Lower leg skin (tissue), 3 donors: ENCODE measurements at regions not wholly inside any gene's neighbourhood (a gene's known extent, or its start where the extent isn't known, plus 50 kb on each side); places are given as distances from the start of the nearest gene placed in this dataset.

Source experiments
- POLR2A ChIP-seq, 2 donors: fragments of 450-650 bp; IDR thresholded peaks; one replicate each; pipeline ENCODE4 v1.6.1; 2016 to 2017; ENCODE audit warnings: antibody characterized with exemption in 2 of 2, mild to moderate bottlenecking in 1 of 2, moderate library complexity in 1 of 2
- TF ChIP-seq, protein P1 (sequence below), 3 donors: fragments of 450-650 bp; IDR thresholded peaks; one replicate each; pipeline ENCODE4 v1.5.1; 2016; ENCODE audit warnings: antibody characterized with exemption in 3 of 3, mild to moderate bottlenecking in 3 of 3, moderate library complexity in 2 of 3

DNA sequence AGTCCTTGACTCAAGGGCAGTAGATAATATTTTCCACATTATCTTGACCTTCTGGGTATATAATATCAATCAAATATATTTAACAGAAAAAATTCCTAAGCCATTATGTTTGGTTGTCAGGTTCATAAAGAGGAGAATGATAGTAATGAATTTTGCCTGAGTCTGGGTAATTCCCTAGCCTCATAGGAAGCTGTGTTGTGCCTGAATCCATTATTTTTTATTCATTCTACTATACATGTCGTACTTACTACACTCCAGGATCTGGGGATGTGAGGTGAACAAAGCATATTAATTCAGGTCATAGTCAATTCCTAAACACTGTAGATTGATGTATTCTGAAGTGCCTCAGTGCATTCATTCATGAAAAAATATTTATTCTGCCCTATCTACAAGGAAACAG lies 204.2 kb downstream of the PTGER3 start:
- TF ChIP-seq, protein P1, sequence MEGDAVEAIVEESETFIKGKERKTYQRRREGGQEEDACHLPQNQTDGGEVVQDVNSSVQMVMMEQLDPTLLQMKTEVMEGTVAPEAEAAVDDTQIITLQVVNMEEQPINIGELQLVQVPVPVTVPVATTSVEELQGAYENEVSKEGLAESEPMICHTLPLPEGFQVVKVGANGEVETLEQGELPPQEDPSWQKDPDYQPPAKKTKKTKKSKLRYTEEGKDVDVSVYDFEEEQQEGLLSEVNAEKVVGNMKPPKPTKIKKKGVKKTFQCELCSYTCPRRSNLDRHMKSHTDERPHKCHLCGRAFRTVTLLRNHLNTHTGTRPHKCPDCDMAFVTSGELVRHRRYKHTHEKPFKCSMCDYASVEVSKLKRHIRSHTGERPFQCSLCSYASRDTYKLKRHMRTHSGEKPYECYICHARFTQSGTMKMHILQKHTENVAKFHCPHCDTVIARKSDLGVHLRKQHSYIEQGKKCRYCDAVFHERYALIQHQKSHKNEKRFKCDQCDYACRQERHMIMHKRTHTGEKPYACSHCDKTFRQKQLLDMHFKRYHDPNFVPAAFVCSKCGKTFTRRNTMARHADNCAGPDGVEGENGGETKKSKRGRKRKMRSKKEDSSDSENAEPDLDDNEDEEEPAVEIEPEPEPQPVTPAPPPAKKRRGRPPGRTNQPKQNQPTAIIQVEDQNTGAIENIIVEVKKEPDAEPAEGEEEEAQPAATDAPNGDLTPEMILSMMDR (IDR thresholded peaks at IDR 0.05), result no peak
- TF ChIP-seq POLR2A (IDR thresholded peaks at IDR 0.05), result no peak
